ENCODE measurements at regions not wholly inside any gene's neighbourhood (a gene's known extent, or its start where the extent isn't known, plus 50 kb on each side); places are given as distances from the start of the nearest gene placed in this dataset.
"Not testable (repeated sequence)": the region's sequence is repeated elsewhere in the genome, so short reads cannot be mapped to it uniquely, and the experiment has no call there.

DNA sequence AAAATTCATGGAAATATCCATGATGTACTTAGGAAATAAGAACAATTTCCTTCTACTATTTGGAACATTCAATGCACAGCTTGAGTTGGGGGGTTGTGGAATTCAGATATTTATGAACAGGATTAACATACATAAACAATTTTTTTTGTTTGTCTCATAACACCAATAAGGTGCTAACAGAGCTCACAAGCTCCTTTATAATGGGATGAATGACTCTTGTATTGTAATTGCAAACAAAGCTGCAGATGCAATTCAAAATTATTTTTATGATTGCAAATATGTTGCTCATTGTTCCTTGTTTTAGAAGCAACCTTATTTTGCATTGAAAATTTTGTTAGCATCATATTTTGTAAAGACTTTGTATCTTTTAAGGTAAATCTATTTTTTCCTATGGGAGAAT lies 265.7 kb downstream of the PCDH17 start:
- H3K9me3 ChIP-seq (ENCODE audit: control insufficient read depth, low read length), result no peaks in the 10 kb centered on the region
- H3K36me3 ChIP-seq (ENCODE audit: control insufficient read depth, insufficient read depth, low read length), result no peaks in the 10 kb centered on the region
- H3K27me3 ChIP-seq (ENCODE audit: control insufficient read depth, insufficient read depth, low read length, poor library complexity, severe bottlenecking), result no peaks in the 10 kb centered on the region
- no peak overlapping the region for H3K27ac ChIP-seq (ENCODE audit: insufficient read depth, low read depth, low read length, poor library complexity, severe bottlenecking)
- H3K4me1 ChIP-seq (ENCODE audit: control insufficient read depth, insufficient read depth, low read length), result no peaks in the 10 kb centered on the region
- no peak overlapping the region for H3K4me3 ChIP-seq (ENCODE audit: insufficient read depth, low read depth, low read length)

DNA sequence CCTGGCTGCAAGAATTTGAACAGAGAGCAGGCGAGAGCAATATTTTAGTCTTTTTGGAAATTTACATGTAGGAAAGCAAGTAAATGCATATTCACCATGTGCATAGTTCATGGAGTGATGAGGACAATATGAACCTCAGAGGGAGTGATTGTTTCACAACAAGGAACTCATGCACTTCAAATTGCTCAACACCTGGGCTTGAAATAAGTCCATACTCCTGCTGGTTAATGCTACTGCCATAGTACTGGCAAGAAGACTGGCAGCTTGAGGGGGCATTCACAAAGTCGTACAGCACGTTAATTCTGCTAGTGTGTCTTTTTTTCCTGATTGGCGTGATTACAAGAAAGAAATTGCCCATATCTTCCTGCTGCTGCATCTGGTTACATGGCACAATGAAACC lies 267.6 kb downstream of the PCDH17 start:
- no peaks in the 10 kb centered on the region for H3K36me3 ChIP-seq (ENCODE audit: control insufficient read depth, insufficient read depth, low read length)
- no peak overlapping the region for H3K27ac ChIP-seq (ENCODE audit: insufficient read depth, low read depth, low read length, poor library complexity, severe bottlenecking)
- H3K9me3 ChIP-seq (ENCODE audit: control insufficient read depth, low read length), result no peaks in the 10 kb centered on the region
- H3K4me1 ChIP-seq (ENCODE audit: control insufficient read depth, insufficient read depth, low read length), result no peaks in the 10 kb centered on the region
- no peak overlapping the region for H3K4me3 ChIP-seq (ENCODE audit: insufficient read depth, low read depth, low read length)
- 95 to 99% methylated on average over 4 of the region's 4 CpGs for WGBS, 2 experiments
- H3K27me3 ChIP-seq (ENCODE audit: control insufficient read depth, insufficient read depth, low read length, poor library complexity, severe bottlenecking), result no peaks in the 10 kb centered on the region

DNA sequence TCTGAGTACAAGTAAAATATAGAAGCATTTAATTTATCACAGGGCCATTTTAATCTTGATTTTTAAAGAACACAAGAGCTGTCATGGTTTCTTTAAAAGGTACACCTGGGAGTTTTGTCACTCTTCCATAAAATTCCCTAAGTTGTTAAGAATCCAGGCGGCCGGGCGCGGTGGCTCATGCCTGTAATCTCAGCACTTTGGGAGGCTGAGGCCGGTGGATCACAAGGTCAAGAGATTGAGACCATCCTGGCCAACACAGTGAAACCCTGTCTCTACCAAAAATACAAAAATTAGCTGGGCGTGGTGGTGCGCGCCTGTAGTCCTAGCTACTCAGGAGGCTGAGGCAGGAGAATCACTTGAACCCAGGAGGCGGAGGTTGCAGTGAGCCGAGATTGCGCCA lies 278.3 kb downstream of the PCDH17 start:
- not testable (repeated sequence) for H3K4me1 ChIP-seq (ENCODE audit: control insufficient read depth, insufficient read depth, low read length); H3K9me3 ChIP-seq (ENCODE audit: control insufficient read depth, low read length); H3K27me3 ChIP-seq (ENCODE audit: control insufficient read depth, insufficient read depth, low read length, poor library complexity, severe bottlenecking); H3K27ac ChIP-seq (ENCODE audit: insufficient read depth, low read depth, low read length, poor library complexity, severe bottlenecking); H3K4me3 ChIP-seq (ENCODE audit: insufficient read depth, low read depth, low read length); H3K36me3 ChIP-seq (ENCODE audit: control insufficient read depth, insufficient read depth, low read length)
- 91 to 95% methylated on average over 11 of the region's 11 CpGs for WGBS, 2 experiments

DNA sequence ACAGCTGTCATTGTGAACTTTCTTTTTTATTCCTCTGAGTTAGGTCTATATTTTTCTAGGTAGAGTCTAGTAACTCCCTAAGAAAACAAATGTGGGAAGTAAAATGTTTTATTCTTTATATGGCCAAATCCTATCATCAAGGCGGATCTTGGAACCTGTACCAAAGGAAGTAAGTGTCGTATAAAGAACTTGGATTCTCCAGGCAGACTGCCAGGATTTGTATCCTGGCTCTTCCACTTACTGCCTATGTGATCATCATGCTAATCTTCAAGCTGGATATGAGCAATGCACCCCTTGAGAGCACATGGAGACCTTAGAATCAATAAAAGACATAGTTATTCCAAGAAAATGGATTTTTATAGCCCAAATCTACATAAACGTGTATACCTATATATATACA lies 286.5 kb downstream of the PCDH17 start:
- Histone ChIP-seq H3K4me3 (ENCODE audit: insufficient read depth, low read depth, low read length) (no peak overlapping the region), H3K27ac (ENCODE audit: insufficient read depth, low read depth, low read length, poor library complexity, severe bottlenecking) (no peak overlapping the region), H3K4me1 (ENCODE audit: control insufficient read depth, insufficient read depth, low read length) (no peaks in the 10 kb centered on the region), H3K9me3 (ENCODE audit: control insufficient read depth, low read length) (no peaks in the 10 kb centered on the region), H3K36me3 (ENCODE audit: control insufficient read depth, insufficient read depth, low read length) (no peaks in the 10 kb centered on the region), H3K27me3 (ENCODE audit: control insufficient read depth, insufficient read depth, low read length, poor library complexity, severe bottlenecking) (no peaks in the 10 kb centered on the region)
- WGBS, 2 experiments, result 95 to 100% methylated on average over 2 of the region's 3 CpGs

DNA sequence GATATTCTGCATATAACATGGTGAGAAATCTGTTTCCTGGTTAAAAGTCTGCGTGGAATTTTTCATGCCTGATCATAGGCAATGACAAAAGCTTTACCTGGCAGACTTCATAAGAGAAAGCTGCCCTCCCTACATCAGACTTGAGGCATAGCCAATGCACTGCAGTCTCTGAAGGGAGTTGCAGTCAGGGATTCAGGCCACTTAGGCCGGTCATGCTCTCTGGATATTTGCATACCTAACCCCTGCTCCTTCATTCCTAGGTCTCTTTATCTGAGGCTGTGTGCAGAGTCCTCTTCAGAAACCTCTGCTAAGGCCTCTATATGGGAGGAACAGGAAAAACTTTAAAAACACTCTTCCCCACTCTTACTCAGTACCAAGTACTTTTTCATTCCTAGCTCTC lies 287.4 kb downstream of the PCDH17 start:
- H3K9me3 ChIP-seq (ENCODE audit: control insufficient read depth, low read length), result no peaks in the 10 kb centered on the region
- H3K27ac ChIP-seq (ENCODE audit: insufficient read depth, low read depth, low read length, poor library complexity, severe bottlenecking), result no peak overlapping the region
- H3K36me3 ChIP-seq (ENCODE audit: control insufficient read depth, insufficient read depth, low read length), result no peaks in the 10 kb centered on the region
- no peaks in the 10 kb centered on the region for H3K27me3 ChIP-seq (ENCODE audit: control insufficient read depth, insufficient read depth, low read length, poor library complexity, severe bottlenecking)
- 66 to 73% methylated on average over 2 of the region's 2 CpGs for whole genome bisulfite sequencing, 2 experiments
- H3K4me3 ChIP-seq (ENCODE audit: insufficient read depth, low read depth, low read length), result no peak overlapping the region
- H3K4me1 ChIP-seq (ENCODE audit: control insufficient read depth, insufficient read depth, low read length), result no peaks in the 10 kb centered on the region

DNA sequence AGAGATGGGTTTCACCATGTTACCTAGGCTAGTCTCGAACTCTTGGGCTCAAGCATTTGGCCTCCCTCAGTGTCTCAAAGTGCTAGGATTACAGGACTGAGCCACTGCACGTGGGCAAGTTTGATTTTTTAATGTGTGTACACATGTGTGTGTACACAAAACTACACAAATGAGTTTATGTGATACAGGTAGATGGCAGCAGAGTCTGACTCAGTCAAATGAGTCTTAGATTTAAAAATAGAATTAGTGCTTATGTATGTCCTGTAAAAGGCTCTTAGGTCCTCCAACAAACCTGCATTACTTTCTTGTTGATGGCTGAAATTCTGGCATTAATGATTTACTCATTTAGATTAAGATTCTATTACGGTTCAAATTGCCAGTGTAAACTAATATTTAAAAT lies 293.7 kb downstream of the PCDH17 start:
- Histone ChIP-seq H3K9me3 (ENCODE audit: control insufficient read depth, low read length) (no peaks in the 10 kb centered on the region), H3K4me1 (ENCODE audit: control insufficient read depth, insufficient read depth, low read length) (no peaks in the 10 kb centered on the region), H3K27me3 (ENCODE audit: control insufficient read depth, insufficient read depth, low read length, poor library complexity, severe bottlenecking) (no peaks in the 10 kb centered on the region), H3K27ac (ENCODE audit: insufficient read depth, low read depth, low read length, poor library complexity, severe bottlenecking) (no peak overlapping the region), H3K36me3 (ENCODE audit: control insufficient read depth, insufficient read depth, low read length) (no peaks in the 10 kb centered on the region), H3K4me3 (ENCODE audit: insufficient read depth, low read depth, low read length) (no peak overlapping the region)
- WGBS, 2 experiments, result 83 to 93% methylated on average over 3 of the region's 3 CpGs

DNA sequence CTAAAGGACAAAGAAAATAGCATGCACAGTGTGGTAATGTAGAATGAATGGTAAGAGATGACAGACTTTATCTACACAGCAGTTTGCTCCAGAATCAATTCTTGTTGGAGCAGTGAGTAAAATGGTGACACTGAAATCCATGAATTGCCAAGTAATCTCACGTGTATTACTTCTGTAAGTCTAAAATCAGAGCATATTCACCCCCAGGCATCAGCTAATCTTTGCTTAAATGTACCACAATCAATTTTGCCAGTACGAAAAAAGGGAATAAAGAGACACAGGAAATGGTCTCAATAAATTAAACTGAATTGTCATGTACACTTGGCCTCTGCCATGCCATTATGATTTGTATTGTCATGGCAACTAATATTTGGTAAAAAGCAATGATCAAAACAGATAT lies 294.2 kb downstream of the PCDH17 start:
- Histone ChIP-seq H3K27ac (ENCODE audit: insufficient read depth, low read depth, low read length, poor library complexity, severe bottlenecking) (no peak overlapping the region), H3K36me3 (ENCODE audit: control insufficient read depth, insufficient read depth, low read length) (no peaks in the 10 kb centered on the region), H3K9me3 (ENCODE audit: control insufficient read depth, low read length) (no peaks in the 10 kb centered on the region), H3K27me3 (ENCODE audit: control insufficient read depth, insufficient read depth, low read length, poor library complexity, severe bottlenecking) (no peaks in the 10 kb centered on the region), H3K4me3 (ENCODE audit: insufficient read depth, low read depth, low read length) (no peak overlapping the region), H3K4me1 (ENCODE audit: control insufficient read depth, insufficient read depth, low read length) (no peaks in the 10 kb centered on the region)
- 96 to 100% methylated on average over 2 of the region's 2 CpGs for WGBS, 2 experiments

DNA sequence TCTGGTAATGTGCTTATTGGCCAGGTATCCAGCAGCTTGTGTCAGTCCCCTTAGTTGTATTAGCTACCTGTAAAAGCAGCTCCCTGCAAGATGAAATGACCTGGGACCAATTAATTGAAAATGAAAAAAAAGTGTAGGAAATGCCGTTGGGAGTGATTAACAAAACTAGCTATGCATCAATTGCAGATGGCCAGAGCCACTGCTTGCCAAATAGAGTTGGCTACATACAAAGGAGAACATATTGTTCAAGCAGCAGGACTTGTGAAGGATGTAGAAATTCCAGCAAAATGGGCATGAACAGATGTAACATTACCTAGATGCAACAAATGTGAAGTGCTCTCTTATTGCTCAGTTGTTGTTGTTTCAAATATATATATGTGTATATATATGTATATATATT lies 300.5 kb downstream of the PCDH17 start:
- 87 to 97% methylated on average over 1 of the region's 1 CpG for WGBS, 2 experiments

DNA sequence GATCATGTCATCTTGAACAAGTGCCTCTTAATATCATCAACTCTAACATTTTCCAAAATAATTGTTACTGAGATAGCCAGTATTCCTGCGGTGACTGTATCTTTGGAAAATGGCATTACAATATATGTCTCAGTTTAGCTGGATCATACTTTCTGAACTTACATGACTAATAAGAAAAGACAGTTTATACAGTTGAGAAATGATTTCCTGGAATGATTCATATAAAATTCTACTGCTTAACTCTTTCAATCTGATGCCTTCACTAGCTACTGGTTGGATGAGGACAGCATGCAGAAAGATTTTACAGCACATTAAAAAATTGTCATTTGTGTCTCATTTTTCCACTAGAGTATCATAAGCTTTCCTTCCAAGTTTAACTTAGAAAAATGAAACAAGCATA lies 302.1 kb downstream of the PCDH17 start:
- Histone ChIP-seq H3K27ac (ENCODE audit: insufficient read depth, low read depth, low read length, poor library complexity, severe bottlenecking) (no peak overlapping the region), H3K36me3 (ENCODE audit: control insufficient read depth, insufficient read depth, low read length) (no peaks in the 10 kb centered on the region), H3K27me3 (ENCODE audit: control insufficient read depth, insufficient read depth, low read length, poor library complexity, severe bottlenecking) (no peaks in the 10 kb centered on the region), H3K4me1 (ENCODE audit: control insufficient read depth, insufficient read depth, low read length) (no peaks in the 10 kb centered on the region), H3K4me3 (ENCODE audit: insufficient read depth, low read depth, low read length) (no peak overlapping the region), H3K9me3 (ENCODE audit: control insufficient read depth, low read length) (no peaks in the 10 kb centered on the region)
- 100% methylated on average over 1 of the region's 1 CpG; no CpG with 5 or more reads in 1 of the 2 experiments for WGBS, 2 experiments

More for the DNA sequence above, 300.5 kb downstream of the PCDH17 start:
- no peak overlapping the region for H3K4me3 ChIP-seq (ENCODE audit: insufficient read depth, low read depth, low read length)
- no peaks in the 10 kb centered on the region for H3K36me3 ChIP-seq (ENCODE audit: control insufficient read depth, insufficient read depth, low read length)
- H3K4me1 ChIP-seq (ENCODE audit: control insufficient read depth, insufficient read depth, low read length), result no peaks in the 10 kb centered on the region
- no peaks in the 10 kb centered on the region for H3K9me3 ChIP-seq (ENCODE audit: control insufficient read depth, low read length)
- no peak overlapping the region for H3K27ac ChIP-seq (ENCODE audit: insufficient read depth, low read depth, low read length, poor library complexity, severe bottlenecking)
- no peaks in the 10 kb centered on the region for H3K27me3 ChIP-seq (ENCODE audit: control insufficient read depth, insufficient read depth, low read length, poor library complexity, severe bottlenecking)

DNA sequence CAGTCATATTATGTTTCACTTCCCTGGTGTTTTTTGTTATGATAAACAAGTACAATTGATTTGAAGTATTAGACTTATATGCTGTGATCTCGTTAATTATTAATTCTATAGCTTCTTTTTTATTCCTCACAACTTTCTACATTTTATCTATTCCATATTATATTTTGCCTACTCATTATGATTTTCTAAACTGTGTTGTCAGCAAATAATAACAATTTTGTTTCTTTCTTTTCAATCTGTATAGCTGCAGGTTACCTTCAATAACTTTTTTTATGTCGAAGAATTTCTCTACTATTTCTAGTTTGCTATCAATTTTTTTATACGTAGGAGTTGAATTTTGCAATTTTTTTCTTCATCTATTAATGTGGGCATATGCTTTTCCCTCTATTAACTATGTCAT lies 304.4 kb downstream of the PCDH17 start:
- WGBS, 2 experiments, result 86 to 100% methylated on average over 1 to 2 of the region's 3 CpGs
- no peaks in the 10 kb centered on the region for H3K36me3 ChIP-seq (ENCODE audit: control insufficient read depth, insufficient read depth, low read length)
- H3K4me1 ChIP-seq (ENCODE audit: control insufficient read depth, insufficient read depth, low read length), result no peaks in the 10 kb centered on the region
- no peaks in the 10 kb centered on the region for H3K27me3 ChIP-seq (ENCODE audit: control insufficient read depth, insufficient read depth, low read length, poor library complexity, severe bottlenecking)
- no peaks in the 10 kb centered on the region for H3K9me3 ChIP-seq (ENCODE audit: control insufficient read depth, low read length)
- no peak overlapping the region for H3K27ac ChIP-seq (ENCODE audit: insufficient read depth, low read depth, low read length, poor library complexity, severe bottlenecking)
- H3K4me3 ChIP-seq (ENCODE audit: insufficient read depth, low read depth, low read length), result no peak overlapping the region

DNA sequence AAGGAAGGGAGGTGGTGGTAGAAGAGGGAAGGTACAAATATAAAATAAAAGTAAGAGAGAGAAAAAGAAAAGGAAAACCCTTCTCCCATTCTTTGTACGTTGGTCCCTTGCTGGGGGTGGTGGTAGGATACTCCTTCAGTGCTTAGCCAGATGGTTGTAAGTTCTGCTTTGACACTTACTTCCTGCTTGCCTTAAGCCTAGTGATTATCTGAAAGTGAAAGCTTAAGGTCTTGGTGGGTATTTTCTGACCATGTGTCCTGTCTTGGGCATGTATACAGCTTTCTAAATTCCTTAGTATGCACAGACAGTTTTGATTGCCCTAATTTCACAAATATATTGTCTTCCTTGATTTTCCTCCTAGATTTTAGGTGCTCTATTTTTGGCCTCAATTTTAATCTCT lies 314.8 kb downstream of the PCDH17 start:
- 20 to 82% methylated on average over 1 of the region's 1 CpG for WGBS, 2 experiments
- H3K4me1 ChIP-seq (ENCODE audit: control insufficient read depth, insufficient read depth, low read length), result no peaks in the 10 kb centered on the region
- H3K9me3 ChIP-seq (ENCODE audit: control insufficient read depth, low read length), result no peaks in the 10 kb centered on the region

More for the DNA sequence above, 314.8 kb downstream of the PCDH17 start:
- no peak overlapping the region for H3K4me3 ChIP-seq (ENCODE audit: insufficient read depth, low read depth, low read length)
- no peak overlapping the region for H3K27ac ChIP-seq (ENCODE audit: insufficient read depth, low read depth, low read length, poor library complexity, severe bottlenecking)
- no peaks in the 10 kb centered on the region for H3K36me3 ChIP-seq (ENCODE audit: control insufficient read depth, insufficient read depth, low read length)
- H3K27me3 ChIP-seq (ENCODE audit: control insufficient read depth, insufficient read depth, low read length, poor library complexity, severe bottlenecking), result no peaks in the 10 kb centered on the region

Measured in ectodermal cell (in vitro differentiated cells).